Stromal cell of bone marrow (primary cell): ENCODE measurements at regions not wholly inside any gene's neighbourhood (a gene's known extent, or its start where the extent isn't known, plus 50 kb on each side); places are given as distances from the start of the nearest gene placed in this dataset.
A peak's percentile ranks its signal among the peaks of the same experiment; 100 is the strongest.
"Not testable (repeated sequence)": the region's sequence is repeated elsewhere in the genome, so short reads cannot be mapped to it uniquely, and the experiment has no call there.

ENCODE experiments used
- DNase-seq: peaks from one replicate; pipeline ENCODE4 v3.0.0-alpha.2; 2012; ENCODE audit warnings: low read depth

- DNase-seq = no peak
Measured at GRCh38 chr6:169144356-169144755, 109.3 kb downstream of the THBS2 start.

GRCh38 chr6:169142538-169142844 is 111.2 kb downstream of the THBS2 start:
- DNase-seq = no peak

DNA sequence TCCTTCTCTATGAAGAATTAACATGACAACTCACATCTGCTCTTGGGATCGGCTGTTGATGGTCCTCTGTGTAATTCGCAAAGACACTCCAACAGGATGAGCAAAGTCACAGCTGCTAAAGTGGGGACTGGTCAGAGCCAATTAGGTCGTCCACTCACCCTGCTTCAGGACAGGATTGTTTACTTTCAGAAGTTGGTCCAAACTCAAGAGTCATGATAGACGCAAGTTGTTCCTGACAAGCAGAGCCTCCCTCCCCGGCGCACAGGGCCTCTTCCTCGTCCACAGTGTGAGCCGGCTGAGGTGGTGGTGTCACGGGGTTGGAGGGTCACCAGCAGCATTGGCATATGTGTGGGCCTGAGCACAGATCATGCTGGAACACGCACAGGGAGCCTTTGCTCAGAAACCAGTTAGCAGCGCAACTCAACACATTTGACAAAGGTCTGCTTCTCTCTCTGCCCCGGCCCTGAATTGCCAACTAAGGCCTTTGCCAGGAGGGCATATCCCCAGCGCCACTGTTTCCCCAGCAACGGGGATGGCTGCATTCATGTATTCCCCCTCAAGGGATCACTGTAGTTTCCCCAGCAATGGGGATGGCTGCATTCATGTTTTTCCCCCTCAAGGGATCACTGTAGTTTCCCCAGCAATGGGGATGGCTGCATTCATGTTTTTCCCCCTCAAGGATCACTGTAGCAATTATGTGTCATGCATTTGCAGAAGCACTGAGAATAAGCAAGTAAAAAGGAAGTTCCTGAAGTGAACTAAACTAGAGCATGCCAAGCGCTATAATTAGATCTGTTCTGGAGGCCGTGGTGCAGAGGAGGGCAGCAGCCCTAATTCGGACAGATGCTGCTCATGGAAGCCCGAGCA is 111.7 kb downstream of the THBS2 start:
- no peak for DNase-seq

DNA sequence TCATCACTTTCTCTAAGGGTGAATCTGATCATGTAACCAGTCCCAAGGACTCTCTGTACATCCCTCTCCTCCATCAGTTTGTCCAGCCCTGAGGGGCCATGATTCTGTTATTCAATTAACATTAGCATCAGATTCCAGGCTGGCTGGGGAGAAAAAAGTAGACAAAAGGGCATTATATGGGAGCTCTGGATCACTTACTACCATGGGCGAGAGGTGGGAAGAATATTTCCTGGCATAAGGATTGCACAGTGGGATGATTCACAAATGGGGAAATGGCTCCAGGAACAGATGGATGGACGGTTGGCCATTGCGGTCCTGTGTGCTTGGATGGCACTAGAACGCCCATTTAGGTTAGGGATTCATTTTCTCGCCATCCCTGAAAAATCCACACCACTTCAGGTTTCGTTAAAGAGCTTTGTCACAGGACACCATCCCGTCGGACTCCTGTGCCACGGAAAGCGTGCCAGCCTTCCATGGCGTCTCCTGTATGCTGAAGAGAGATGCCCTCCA is 112.6 kb downstream of the THBS2 start:
- DNase-seq = no peak

DNA sequence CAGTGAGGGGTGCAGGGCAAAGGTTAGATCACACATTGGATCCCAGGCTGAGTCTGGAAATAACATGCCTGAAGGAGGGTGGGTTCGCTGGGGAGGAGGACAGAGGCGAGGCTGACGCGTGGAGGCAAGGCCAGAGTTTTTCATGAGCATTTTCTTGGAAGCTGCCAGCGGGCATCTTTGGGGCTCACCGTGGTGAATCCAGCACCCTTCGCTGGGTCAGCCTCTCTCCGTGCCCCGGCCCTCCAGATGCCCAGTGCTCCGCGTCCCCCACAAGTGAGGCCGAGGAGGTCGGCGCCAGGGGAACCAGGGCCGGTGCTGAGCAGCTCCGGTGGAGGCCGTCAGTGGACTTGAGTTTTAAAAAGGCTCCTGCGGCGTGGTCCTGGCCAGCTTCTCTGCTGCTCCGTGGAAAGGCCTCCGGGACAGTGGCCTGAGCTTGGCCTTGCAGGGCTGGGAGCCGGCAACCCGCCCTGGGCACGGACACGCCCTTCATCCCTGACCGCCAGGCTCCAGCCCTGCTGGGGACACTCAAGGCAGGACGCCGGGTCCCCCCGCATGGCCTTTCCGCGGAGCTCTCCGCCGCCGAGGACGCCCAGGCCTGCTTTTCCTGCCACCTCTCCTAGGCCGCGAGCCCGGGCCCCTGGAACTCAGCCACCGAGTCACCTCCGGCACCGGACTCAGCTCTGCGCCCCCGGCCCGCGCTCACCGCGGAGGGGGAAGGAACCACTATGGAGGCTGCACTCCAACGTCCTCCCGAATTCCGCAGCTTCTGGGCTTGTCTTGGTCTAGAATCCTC is 114.3 kb downstream of the THBS2 start:
- no peak for DNase-seq

GRCh38 chr6:169132352-169132940 is 121.2 kb downstream of the THBS2 start:
- no peak for DNase-seq

DNA sequence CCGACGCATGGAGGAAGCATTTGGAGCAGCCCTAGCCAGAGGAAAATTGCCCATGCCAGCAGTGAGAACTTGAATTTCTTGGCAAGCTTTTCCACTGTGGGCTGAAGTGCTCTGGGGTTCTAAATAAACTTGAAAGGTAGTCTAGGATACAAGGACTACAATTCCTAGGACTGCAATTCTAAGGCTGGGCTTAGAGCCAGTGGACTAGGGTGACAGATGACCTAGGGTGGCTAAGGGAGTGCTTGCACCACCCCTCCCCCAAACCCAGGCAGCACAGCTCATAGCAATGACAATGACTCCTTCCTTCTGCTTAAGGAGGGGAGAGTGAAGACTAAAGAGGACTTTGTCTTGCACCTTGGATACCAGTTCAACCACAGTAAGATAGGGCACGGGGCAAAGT is 122.3 kb downstream of the THBS2 start:
- no peak for DNase-seq

DNA sequence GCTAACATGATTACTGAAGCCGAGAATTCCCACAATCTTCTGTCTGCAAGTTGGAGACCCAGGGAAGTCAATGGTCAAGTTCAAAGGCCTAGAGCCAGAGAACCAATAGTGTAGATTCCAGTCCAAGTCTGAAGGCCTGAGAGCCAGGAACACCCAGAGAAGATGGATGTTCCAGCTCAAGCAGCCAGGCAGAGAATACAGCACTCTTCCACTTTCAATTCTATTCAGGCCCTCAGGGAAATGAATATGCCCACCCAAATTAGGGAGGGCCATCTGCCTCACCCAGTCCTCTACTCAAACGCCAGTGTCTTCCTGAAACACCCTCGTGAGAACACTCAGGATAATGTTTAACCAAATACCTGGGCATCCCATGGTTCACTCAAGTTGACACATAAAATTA is 123.5 kb downstream of the THBS2 start:
- no peak for DNase-seq

GRCh38 chr6:169121013-169121412 is 132.6 kb downstream of the THBS2 start:
- DNase-seq = no peak

GRCh38 chr6:169119669-169120068 is 134.0 kb downstream of the THBS2 start:
- no peak for DNase-seq

- DNase-seq = no peak
Measured at GRCh38 chr6:169118346-169118830, 135.3 kb downstream of the THBS2 start.

DNA sequence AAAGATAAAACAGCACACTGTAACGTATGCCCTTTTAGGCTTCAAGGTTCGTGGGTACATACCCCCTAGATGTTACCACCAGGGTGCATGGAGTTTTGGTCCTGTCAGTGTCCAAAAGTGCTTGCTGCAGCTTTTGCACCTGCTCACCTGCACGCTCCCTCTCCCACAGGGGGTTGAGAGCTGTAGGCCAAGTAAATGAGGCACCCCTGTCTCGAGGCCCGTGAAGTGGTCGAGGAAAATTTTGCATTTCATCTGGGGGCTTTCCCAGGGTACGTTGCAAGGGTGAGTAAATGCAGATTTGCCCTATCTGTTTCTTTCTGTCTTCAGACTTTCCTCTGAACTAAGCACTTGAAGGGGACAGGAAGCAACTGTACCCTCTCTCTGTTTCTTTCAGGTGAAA is 136.0 kb downstream of the THBS2 start:
- no peak for DNase-seq

GRCh38 chr6:169115632-169116031 is 138.0 kb downstream of the THBS2 start:
- DNase-seq = no peak

DNA sequence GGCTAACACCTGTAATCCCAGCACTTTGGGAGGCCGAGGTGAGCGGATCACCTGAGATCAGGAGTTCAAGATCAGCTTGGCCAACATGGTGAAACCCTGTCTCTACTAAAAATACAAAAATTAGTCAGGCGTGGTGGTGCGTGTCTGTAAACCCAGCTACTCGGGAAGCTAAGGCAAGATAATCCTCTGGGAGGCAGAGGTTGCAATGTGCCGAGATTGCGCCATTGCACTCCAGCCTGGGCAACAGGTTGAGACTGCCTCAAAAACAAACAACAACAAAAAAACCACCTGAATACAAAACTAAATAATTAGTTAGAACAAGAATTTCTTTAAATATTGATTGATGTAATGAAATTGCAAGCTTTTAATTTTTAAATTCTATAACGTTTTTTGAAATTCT is 139.0 kb downstream of the THBS2 start:
- DNase-seq = not testable (repeated sequence)

GRCh38 chr6:169112483-169113320 is 140.9 kb downstream of the THBS2 start:
- no peak for DNase-seq

GRCh38 chr6:169111203-169111602 is 142.4 kb downstream of the THBS2 start:
- no peak for DNase-seq

- DNase-seq = no peak
Measured at GRCh38 chr6:169109411-169110220, 144.0 kb downstream of the THBS2 start.

- DNase-seq = no peak
Measured at GRCh38 chr6:169108753-169109152, 144.9 kb downstream of the THBS2 start.

DNA sequence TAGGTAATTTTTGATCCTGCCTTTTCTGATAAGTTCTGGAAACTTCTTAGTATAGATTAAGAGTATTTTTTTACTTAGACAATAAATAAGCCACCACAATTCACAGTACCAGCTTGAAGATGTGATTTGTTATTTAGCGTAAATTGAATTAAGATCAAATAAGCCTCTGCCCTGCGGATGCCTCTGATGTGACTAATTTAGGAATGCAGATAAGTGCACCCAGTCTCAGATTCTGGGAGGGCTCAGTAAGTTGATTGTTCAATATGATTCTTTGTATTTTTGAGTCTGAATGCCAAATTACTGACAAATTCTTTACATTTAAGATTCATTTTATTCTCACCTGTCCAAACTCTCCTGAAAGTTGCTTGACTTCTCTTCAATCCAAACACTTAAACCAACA is 147.5 kb downstream of the THBS2 start:
- DNase-seq = no peak

DNA sequence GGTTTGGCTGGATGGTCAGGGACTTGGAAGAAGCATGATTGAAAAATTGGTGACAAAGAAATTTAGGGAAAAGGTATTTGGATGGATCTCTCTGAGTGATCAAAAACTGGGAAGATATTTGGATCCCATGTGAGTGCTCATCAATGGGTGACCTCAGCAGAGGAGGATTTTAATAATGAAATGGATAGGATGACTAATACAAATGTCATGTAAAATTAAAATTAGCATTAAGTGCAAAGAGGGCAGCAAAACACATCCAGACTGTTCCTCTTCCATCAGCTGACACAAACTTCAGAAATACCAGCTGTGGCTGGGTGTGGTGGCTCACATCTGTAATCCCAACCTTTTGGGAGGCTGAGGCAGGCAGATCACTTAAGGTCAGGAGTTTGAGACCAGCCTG is 151.7 kb downstream of the THBS2 start:
- DNase-seq = peak; percentile 46
